HG03103 (cell line): ENCODE measurements at regions not wholly inside any gene's neighbourhood (a gene's known extent, or its start where the extent isn't known, plus 50 kb on each side); places are given as distances from the start of the nearest gene placed in this dataset.

Source experiments
- ATAC-seq: cut with Tn5 transposase; IDR thresholded peaks from one replicate; pipeline ENCODE4 v1.9.1; 2021; ENCODE audit warnings: low read depth; ENCODE audit not compliant: unreplicated experiment

DNA sequence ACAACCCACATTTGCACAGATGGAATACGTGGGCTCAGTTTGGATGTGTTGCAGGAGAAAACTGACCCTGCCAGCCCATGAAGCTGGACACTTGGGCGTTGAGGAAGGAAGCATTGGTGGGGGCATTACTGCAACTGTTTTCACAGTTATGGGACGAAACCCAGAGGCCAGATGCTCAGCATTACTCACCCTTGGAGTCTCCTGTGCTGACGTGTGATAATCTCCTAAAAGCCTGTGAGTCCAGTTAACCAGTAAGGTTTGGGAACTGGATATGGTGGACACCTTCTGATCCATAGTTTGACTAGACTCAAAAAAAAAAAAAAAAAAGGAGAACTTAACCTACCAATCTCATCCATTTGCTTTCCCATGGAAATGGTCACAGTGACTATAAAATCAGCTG is 52.8 kb upstream of the EGLN3 start:
- no peak for ATAC-seq

DNA sequence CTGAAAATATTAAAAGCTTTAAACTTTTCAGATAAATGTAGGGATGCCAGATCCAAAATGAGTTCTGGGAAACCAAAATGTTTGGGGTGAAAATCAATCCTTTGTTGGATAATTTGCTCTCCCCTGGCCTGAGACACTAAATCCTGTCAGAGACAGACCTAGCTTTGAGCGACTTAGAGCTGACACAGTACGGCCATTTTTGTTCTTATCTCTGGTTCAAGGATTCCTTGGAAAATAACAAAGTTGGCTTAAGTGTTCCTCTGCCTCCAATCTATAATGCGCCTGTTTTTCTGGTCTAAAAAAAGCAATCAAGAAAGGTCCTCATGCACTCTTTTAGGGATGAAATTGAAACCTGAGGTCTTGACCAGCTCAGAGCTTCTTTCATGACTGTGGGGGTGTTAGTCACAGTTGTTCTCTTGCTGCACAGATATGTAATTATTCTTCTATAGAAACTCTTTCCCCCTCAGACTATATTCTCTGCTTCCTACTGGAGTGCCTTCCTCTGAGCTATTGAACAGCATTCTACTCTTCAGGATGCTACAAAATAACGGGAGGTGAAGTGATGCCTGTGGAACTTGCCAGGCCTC is 52.3 kb upstream of the EGLN3 start:
- ATAC-seq: no peak
